Trophoblast cell (in vitro differentiated cells and primary cell): ENCODE measurements at regions not wholly inside any gene's neighbourhood (a gene's known extent, or its start where the extent isn't known, plus 50 kb on each side); places are given as distances from the start of the nearest gene placed in this dataset.

Source experiments
- DNase-seq, 2 donors: peaks; one replicate each; pipeline ENCODE4 v3.0.0-alpha.2; 2016
- H2AFZ ChIP-seq: 2 replicates; pipeline ENCODE4 v1.6.1; 2013; ENCODE audit warnings: low read length, moderate library complexity, mild to moderate bottlenecking; ENCODE audit not compliant: insufficient read depth, poor library complexity
- H2AK5ac ChIP-seq: 2 replicates; pipeline ENCODE4 v1.6.1; 2013; ENCODE audit warnings: mild to moderate bottlenecking, low read length
- H2BK120ac ChIP-seq: 2 replicates; pipeline ENCODE4 v1.6.1; 2013; ENCODE audit warnings: low read length, mild to moderate bottlenecking, moderate library complexity; ENCODE audit not compliant: insufficient read depth, poor library complexity
- H2BK12ac ChIP-seq: 2 replicates; pipeline ENCODE4 v1.6.1; 2013; ENCODE audit warnings: mild to moderate bottlenecking, low read length, moderate library complexity
- H2BK5ac ChIP-seq: 2 replicates; pipeline ENCODE4 v1.6.1; 2013; ENCODE audit warnings: low read length, low read depth, moderate library complexity, mild to moderate bottlenecking; ENCODE audit not compliant: poor library complexity
- H3K14ac ChIP-seq: 2 replicates; pipeline ENCODE4 v1.6.1; 2013; ENCODE audit warnings: mild to moderate bottlenecking, low read length
- H3K18ac ChIP-seq: 2 replicates; pipeline ENCODE4 v1.6.1; 2013; ENCODE audit warnings: mild to moderate bottlenecking, low read length
- H3K23ac ChIP-seq: 2 replicates; pipeline ENCODE4 v1.6.1; 2013; ENCODE audit warnings: low read length
- H3K27ac ChIP-seq: 2 replicates; pipeline ENCODE4 v1.5.1; 2013; ENCODE audit warnings: low read depth, mild to moderate bottlenecking, inconsistent platforms, low read length, moderate library complexity
- H3K27me3 ChIP-seq: 2 replicates; pipeline ENCODE4 v1.6.1; 2013; ENCODE audit warnings: inconsistent platforms, mild to moderate bottlenecking, low read length, moderate library complexity; ENCODE audit not compliant: insufficient read depth
- H3K36me3 ChIP-seq, 2 experiments: 1 replicate in 1 of 2; 2 replicates in 1 of 2; pipeline ENCODE4 v1.6.1; 2013; ENCODE audit warnings: low read length in 2 of 2, mild to moderate bottlenecking in 2 of 2, moderate library complexity in 1 of 2; ENCODE audit not compliant: insufficient read depth in 2 of 2, control insufficient read depth in 1 of 2
- H3K4ac ChIP-seq: 2 replicates; pipeline ENCODE4 v1.6.1; 2013; ENCODE audit warnings: low read depth, mild to moderate bottlenecking, low read length, moderate library complexity
- H3K4me1 ChIP-seq, 2 experiments: 1 replicate in 1 of 2; 2 replicates in 1 of 2; pipeline ENCODE4 v1.6.1; 2013; ENCODE audit warnings: low read length in 2 of 2, mild to moderate bottlenecking in 2 of 2, moderate library complexity in 1 of 2; ENCODE audit not compliant: insufficient read depth in 2 of 2, control insufficient read depth in 1 of 2
- H3K4me2 ChIP-seq: 2 replicates; pipeline ENCODE4 v1.6.1; 2013; ENCODE audit warnings: inconsistent platforms, mild to moderate bottlenecking, low read length, moderate library complexity
- H3K4me3 ChIP-seq: 2 replicates; pipeline ENCODE4 v1.5.1; 2013; ENCODE audit warnings: mild to moderate bottlenecking, low read depth, low read length, inconsistent platforms
- H3K79me1 ChIP-seq: one replicate; pipeline ENCODE4 v1.6.1; 2013; ENCODE audit warnings: low read length
- H3K79me2 ChIP-seq: 2 replicates; pipeline ENCODE4 v1.6.1; 2013; ENCODE audit warnings: low read length, mild to moderate bottlenecking; ENCODE audit not compliant: control insufficient read depth, insufficient read depth, poor library complexity
- H3K9ac ChIP-seq: 2 replicates; pipeline ENCODE4 v1.6.1; 2013; ENCODE audit warnings: mild to moderate bottlenecking, low read length
- H3K9me3 ChIP-seq: 2 replicates; pipeline ENCODE4 v1.6.1; 2013; ENCODE audit warnings: low read depth, mild to moderate bottlenecking, control low read depth, inconsistent platforms, low read length; ENCODE audit not compliant: insufficient read depth
- H4K12ac ChIP-seq: 2 replicates; pipeline ENCODE4 v1.6.1; 2013; ENCODE audit warnings: low read depth, mild to moderate bottlenecking, low read length, moderate library complexity
- H4K8ac ChIP-seq: 2 replicates; pipeline ENCODE4 v1.6.1; 2013; ENCODE audit warnings: low read depth, mild to moderate bottlenecking, low read length, moderate library complexity
- H4K91ac ChIP-seq: one replicate; pipeline ENCODE4 v1.6.1; 2013; ENCODE audit warnings: low read depth, mild to moderate bottlenecking, low read length, moderate library complexity
- WGBS: extraction: QIAGEN DNeasy Blood & Tissue Kit; methylation state at CpG from one replicate; pipeline ENCODE4 v1.1.7; 2013; ENCODE audit warnings: missing lambda C conversion rate; ENCODE audit not compliant: insufficient read length, insufficient coverage; ENCODE audit errors: extremely low coverage; 5-methylcytosine and 5-hydroxymethylcytosine counted together

GRCh38 chr10:128530946-128531345, 404.7 kb upstream of the MKI67 start:
- no peak overlapping the region for H4K8ac ChIP-seq
- peak overlapping the region; percentile 74 for H2BK12ac ChIP-seq
- peak overlapping the region; percentile 52 for H2BK5ac ChIP-seq
- no peak overlapping the region for H2AFZ ChIP-seq
- H4K12ac ChIP-seq = no peak overlapping the region
- no peak for DNase-seq
- H3K4ac ChIP-seq = peak overlapping the region; percentile 50
- no peak overlapping the region for H2AK5ac ChIP-seq
- H3K27me3 ChIP-seq = no peaks in the 10 kb centered on the region
- H3K79me1 ChIP-seq = peaks cover 17% of the 10 kb centered on the region
- peaks cover 1% of the 10 kb centered on the region for H3K79me2 ChIP-seq
- H3K9ac ChIP-seq = no peak overlapping the region
- no CpG with 5 or more reads among the region's 2 CpGs for WGBS
- no peak overlapping the region for H3K4me3 ChIP-seq
- no peak overlapping the region for H3K23ac ChIP-seq
- no peaks in the 10 kb centered on the region for H3K36me3 ChIP-seq
- peak overlapping the region; percentile 35 for H2BK120ac ChIP-seq
- H4K91ac ChIP-seq = peak overlapping the region; percentile 88
- peaks cover 1% of the 10 kb centered on the region for H3K9me3 ChIP-seq
- H3K4me1 ChIP-seq = peaks cover 2 to 12% of the 10 kb centered on the region in 2 experiments
- H3K4me2 ChIP-seq = no peak overlapping the region
- no peak overlapping the region for H3K27ac ChIP-seq
- no peak overlapping the region for H3K18ac ChIP-seq
- peak overlapping the region; percentile 48 for H3K14ac ChIP-seq

DNA sequence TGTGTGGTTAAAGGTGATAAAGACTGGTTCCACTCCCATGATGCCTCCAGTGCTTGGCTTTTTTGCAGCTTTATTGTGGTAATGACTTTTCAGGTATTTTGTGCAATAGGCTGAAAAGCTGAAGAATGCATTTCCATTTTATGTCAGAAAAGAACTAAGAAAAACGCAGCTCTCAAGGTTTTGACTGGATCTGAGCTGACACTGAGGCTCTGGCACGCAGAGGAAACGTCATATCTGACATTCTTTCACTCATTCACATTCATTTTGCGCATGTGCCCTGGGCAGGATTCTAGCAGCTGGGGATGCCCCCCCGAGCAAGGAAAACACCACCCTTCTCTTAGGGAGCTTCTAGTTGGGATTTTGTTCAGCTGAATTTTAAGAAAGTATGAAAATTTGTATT, 408.5 kb upstream of the MKI67 start:
- no peak overlapping the region for H4K8ac ChIP-seq
- no peak overlapping the region for H3K14ac ChIP-seq
- no CpG with 5 or more reads among the region's 5 CpGs for WGBS
- H2BK12ac ChIP-seq = peak overlapping the region; percentile 15
- DNase-seq = peak; percentile 21 to 64
- H3K23ac ChIP-seq = no peak overlapping the region
- no peak overlapping the region for H3K4me3 ChIP-seq
- no peaks in the 10 kb centered on the region for H3K36me3 ChIP-seq
- H4K91ac ChIP-seq = no peak overlapping the region
- peaks cover 4 to 8% of the 10 kb centered on the region in 2 experiments for H3K4me1 ChIP-seq
- H2AFZ ChIP-seq = no peak overlapping the region
- no peaks in the 10 kb centered on the region for H3K27me3 ChIP-seq
- no peaks in the 10 kb centered on the region for H3K79me2 ChIP-seq
- no peak overlapping the region for H2BK5ac ChIP-seq
- peaks cover 1% of the 10 kb centered on the region for H3K9me3 ChIP-seq
- no peak overlapping the region for H3K4ac ChIP-seq
- peak overlapping the region; percentile 16 for H2BK120ac ChIP-seq
- H2AK5ac ChIP-seq = no peak overlapping the region
- H3K18ac ChIP-seq = no peak overlapping the region
- H3K79me1 ChIP-seq = peaks cover 13% of the 10 kb centered on the region
- no peak overlapping the region for H3K4me2 ChIP-seq
- H3K27ac ChIP-seq = no peak overlapping the region
- no peak overlapping the region for H4K12ac ChIP-seq
- no peak overlapping the region for H3K9ac ChIP-seq

DNA sequence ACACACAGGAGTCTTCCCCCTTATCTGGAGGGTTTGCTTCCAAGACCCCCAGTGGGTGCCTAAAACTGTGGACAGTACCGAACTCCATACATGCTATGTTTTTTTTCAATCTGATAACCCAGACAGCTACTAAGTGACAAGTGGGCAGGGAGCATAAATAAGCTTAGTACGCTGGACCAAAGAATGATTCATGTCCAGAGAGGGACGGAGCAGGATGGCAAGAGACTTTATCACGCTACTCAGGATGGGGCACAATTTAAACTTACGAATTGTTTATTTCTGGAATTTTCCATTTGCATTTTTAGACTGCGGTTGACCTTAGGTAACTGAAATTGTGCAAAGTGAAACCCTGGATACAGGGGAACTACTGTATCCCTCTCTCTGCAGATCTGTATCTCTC, 410.0 kb upstream of the MKI67 start:
- Histone ChIP-seq H2BK12ac (peak overlapping the region; percentile 56), H3K79me2 (peaks cover 3% of the 10 kb centered on the region), H3K27me3 (no peaks in the 10 kb centered on the region), H3K18ac (no peak overlapping the region), H2BK120ac (peak overlapping the region; percentile 10), H3K23ac (no peak overlapping the region), H3K9me3 (peaks cover 1% of the 10 kb centered on the region), H3K4me1 (peaks cover 9 to 13% of the 10 kb centered on the region in 2 experiments), H3K4me2 (no peak overlapping the region), H2AK5ac (no peak overlapping the region), H2AFZ (peak overlapping the region; percentile 10), H3K9ac (no peak overlapping the region), H3K36me3 (no peaks in the 10 kb centered on the region), H3K14ac (no peak overlapping the region), H2BK5ac (no peak overlapping the region), H4K91ac (no peak overlapping the region), H3K4me3 (no peak overlapping the region), H4K8ac (peak overlapping the region; percentile 13), H4K12ac (no peak overlapping the region), H3K27ac (no peak overlapping the region), H3K79me1 (peaks cover 22% of the 10 kb centered on the region), H3K4ac (no peak overlapping the region)
- WGBS = no CpG with 5 or more reads among the region's 6 CpGs
- no peak for DNase-seq

DNA sequence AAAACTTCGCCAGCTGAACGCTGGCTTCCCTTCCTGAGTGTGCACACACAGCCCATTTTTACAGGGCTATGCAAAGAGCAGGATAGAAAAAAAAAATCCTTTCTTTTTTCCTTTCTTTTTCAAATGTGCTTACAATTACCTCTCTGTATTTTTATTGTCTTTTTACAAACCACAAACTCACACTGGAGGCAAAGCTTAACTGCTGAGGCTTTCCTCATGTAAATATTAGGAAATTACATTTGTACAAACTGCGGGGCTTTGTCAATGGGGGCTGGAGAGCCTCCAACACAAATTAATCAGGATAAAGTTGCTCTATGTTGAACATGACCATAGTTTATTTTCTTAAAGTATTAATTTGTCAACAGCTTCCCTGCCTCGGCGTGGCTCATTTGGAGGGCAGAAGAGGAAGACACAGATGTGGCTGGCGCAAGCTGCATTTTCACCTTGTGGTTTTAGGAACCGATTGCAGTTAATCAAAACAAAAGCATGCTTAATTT, 411.7 kb upstream of the MKI67 start:
- no peak for DNase-seq
- no peak overlapping the region for H4K12ac ChIP-seq
- peak overlapping the region; percentile 67 for H2BK12ac ChIP-seq
- H3K79me2 ChIP-seq = peaks cover 3% of the 10 kb centered on the region
- peaks cover 1% of the 10 kb centered on the region for H3K9me3 ChIP-seq
- H3K27ac ChIP-seq = no peak overlapping the region
- H3K79me1 ChIP-seq = peaks cover 24% of the 10 kb centered on the region
- no peaks in the 10 kb centered on the region for H3K36me3 ChIP-seq
- no peak overlapping the region for H3K18ac ChIP-seq
- H3K4me1 ChIP-seq = peaks cover 9 to 17% of the 10 kb centered on the region in 2 experiments
- WGBS = no CpG with 5 or more reads among the region's 7 CpGs
- H2BK120ac ChIP-seq = no peak overlapping the region
- no peak overlapping the region for H3K23ac ChIP-seq
- H2BK5ac ChIP-seq = no peak overlapping the region
- peak overlapping the region; percentile 41 for H4K8ac ChIP-seq
- H4K91ac ChIP-seq = peak overlapping the region; percentile 45
- peak overlapping the region; percentile 20 for H2AFZ ChIP-seq
- H3K4me3 ChIP-seq = no peak overlapping the region
- H3K27me3 ChIP-seq = no peaks in the 10 kb centered on the region
- H3K9ac ChIP-seq = no peak overlapping the region
- no peak overlapping the region for H3K14ac ChIP-seq
- H3K4ac ChIP-seq = no peak overlapping the region
- H3K4me2 ChIP-seq = no peak overlapping the region
- no peak overlapping the region for H2AK5ac ChIP-seq
